Ovary (tissue), 7 donors: ENCODE measurements at regions not wholly inside any gene's neighbourhood (a gene's known extent, or its start where the extent isn't known, plus 50 kb on each side); places are given as distances from the start of the nearest gene placed in this dataset.

Experiments used
- DNase-seq, 5 donors: peaks; one replicate each; pipeline ENCODE4 v3.0.0-alpha.2; 2019 to 2020
- H3K27ac ChIP-seq, 2 donors: fragments of 200-600 bp; one replicate each; pipeline versions ENCODE4 v1.5.1 to v1.8.0; 2019 to 2022
- H3K27me3 ChIP-seq: fragments of 200-600 bp; one replicate; pipeline ENCODE4 v1.8.0; 2022
- H3K36me3 ChIP-seq: fragments of 200-600 bp; sonication (generic); one replicate; pipeline ENCODE4 v1.5.1; 2019
- H3K4me1 ChIP-seq: one replicate; pipeline ENCODE4 v1.8.1; 2013; ENCODE audit warnings: mild to moderate bottlenecking, moderate library complexity; ENCODE audit not compliant: insufficient read depth
- H3K4me3 ChIP-seq: fragments of 200-600 bp; sonication (generic); one replicate; pipeline ENCODE4 v1.5.1; 2017
- H3K9me3 ChIP-seq, 2 donors: fragments of 200-600 bp in 1 of 2; sonication (generic) in 1 of 2; one replicate each; pipeline versions ENCODE4 v1.5.1 to v1.8.1; 2013 to 2019; ENCODE audit warnings: mild to moderate bottlenecking in 1 of 2, moderate library complexity in 1 of 2
- CTCF ChIP-seq, 3 donors: fragments of 450-650 bp in 2 of 3; fragments of 200-600 bp in 1 of 3; IDR thresholded peaks; one replicate each; pipeline versions ENCODE4 v1.5.1 to v1.8.0; 2016 to 2022; ENCODE audit warnings: antibody characterized with exemption in 3 of 3, mild to moderate bottlenecking in 1 of 3
- EP300 ChIP-seq: sonication (generic); formaldehyde crosslinking; IDR thresholded peaks from one replicate; pipeline ENCODE4 v1.6.1; 2017; ENCODE audit warnings: antibody characterized with exemption
- POLR2A ChIP-seq: fragments of 450-650 bp; IDR thresholded peaks from one replicate; pipeline ENCODE4 v1.6.1; 2017; ENCODE audit warnings: antibody characterized with exemption, mild to moderate bottlenecking, moderate library complexity
- WGBS, 3 donors: extraction: QIAGEN DNeasy Blood & Tissue Kit in 1 of 3; methylation state at CpG; one replicate each; pipeline versions ENCODE4 v1.1.5 to v1.1.7; 2013 to 2017; 5-methylcytosine and 5-hydroxymethylcytosine counted together
- intact Hi-C, 4 donors: fragments of 100-400 bp; cut with DNase I; formaldehyde crosslinking; loops; one replicate each; pipeline versions ENCODE4 v1.11.0 to v1.15.1; 2022 to 2023
- donor health status: DM: no; HTN: no; CAD: no; lungs with moderate emphysema.
- donor health status: DM: no; HTN: no; CAD: no.
- donor health status: Bipolar disorder and iron deficiency.
- donor health status: DM: no; HTN: no; CAD: no.
- donor health status: DM: yes; HTN: yes; CAD: no.

- intact Hi-C loops: no loop called here
- no peaks in the 10 kb centered on the region for H3K9me3 ChIP-seq
- DNase-seq: no peak
Measured at GRCh38 chr1:195337646-195338045, 1270.6 kb downstream of the KCNT2 start.

GRCh38 chr1:195336812-195337211 is 1271.4 kb downstream of the KCNT2 start:
- 88 to 97% (median 95%) methylated on average over 1 of the region's 1 CpG for WGBS, 3 donors
- Histone ChIP-seq H3K4me1 (no peaks in the 10 kb centered on the region), H3K27ac (no peak overlapping the region), H3K4me3 (no peak overlapping the region), H3K9me3 (no peaks in the 10 kb centered on the region), H3K27me3 (no peaks in the 10 kb centered on the region), H3K36me3 (no peaks in the 10 kb centered on the region)
- intact Hi-C loops: no loop called here
- TF ChIP-seq EP300 (no peak), POLR2A (no peak), CTCF (IDR thresholded peaks at IDR 0.05) (no peak)
- no peak for DNase-seq

More at GRCh38 chr1:195337646-195338045, 1270.6 kb downstream of the KCNT2 start:
- Histone ChIP-seq H3K27ac (no peak overlapping the region), H3K27me3 (no peaks in the 10 kb centered on the region), H3K36me3 (no peaks in the 10 kb centered on the region), H3K4me3 (no peak overlapping the region), H3K4me1 (no peaks in the 10 kb centered on the region)
- TF ChIP-seq EP300: no peak
- TF ChIP-seq POLR2A: no peak
- no peak for TF ChIP-seq CTCF (IDR thresholded peaks at IDR 0.05)

DNA sequence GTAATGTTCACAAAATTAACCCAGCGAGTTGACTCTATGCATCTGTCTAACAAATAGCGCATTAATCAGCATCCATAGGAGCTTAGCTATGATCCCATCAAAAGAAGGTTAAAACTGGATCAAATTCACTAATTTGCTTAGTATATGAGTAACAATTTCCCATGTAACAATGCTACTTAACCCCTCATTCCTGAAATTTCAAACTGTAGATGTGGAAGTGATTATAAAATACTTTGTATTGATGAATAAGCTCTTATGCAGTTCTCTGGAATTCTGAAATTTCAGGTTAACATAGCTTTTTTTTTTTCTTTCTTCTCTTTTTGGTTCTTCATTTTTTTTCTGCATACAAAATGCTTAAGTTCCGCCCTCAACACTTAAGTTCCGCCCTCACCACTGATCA is 1272.7 kb downstream of the KCNT2 start:
- 93 to 96% (median 94%) methylated on average over 4 of the region's 4 CpGs for whole genome bisulfite sequencing, 3 donors
- no peak overlapping the region for H3K27ac ChIP-seq
- no peak for DNase-seq

GRCh38 chr1:195332102-195332501 is 1276.1 kb downstream of the KCNT2 start:
- H3K4me1 ChIP-seq: no peaks in the 10 kb centered on the region
- TF ChIP-seq CTCF (IDR thresholded peaks at IDR 0.05) (no peak), EP300 (no peak), POLR2A (no peak)
- 96 to 97% (median 96%) methylated on average over 1 of the region's 1 CpG for WGBS, 3 donors
- intact Hi-C loops: no loop called here
- H3K4me3 ChIP-seq: no peak overlapping the region
- no peak for DNase-seq
- no peak overlapping the region for H3K27ac ChIP-seq
- no peaks in the 10 kb centered on the region for H3K27me3 ChIP-seq
- H3K36me3 ChIP-seq: no peaks in the 10 kb centered on the region
- no peaks in the 10 kb centered on the region for H3K9me3 ChIP-seq

More for the DNA sequence above, 1272.7 kb downstream of the KCNT2 start:
- TF ChIP-seq CTCF (IDR thresholded peaks at IDR 0.05): no peak
- TF ChIP-seq EP300: no peak
- TF ChIP-seq POLR2A: no peak
- no peaks in the 10 kb centered on the region for H3K36me3 ChIP-seq
- no peaks in the 10 kb centered on the region for H3K27me3 ChIP-seq
- no peaks in the 10 kb centered on the region for H3K9me3 ChIP-seq
- H3K4me3 ChIP-seq: no peak overlapping the region
- intact Hi-C loops: no loop called here
- no peaks in the 10 kb centered on the region for H3K4me1 ChIP-seq

DNA sequence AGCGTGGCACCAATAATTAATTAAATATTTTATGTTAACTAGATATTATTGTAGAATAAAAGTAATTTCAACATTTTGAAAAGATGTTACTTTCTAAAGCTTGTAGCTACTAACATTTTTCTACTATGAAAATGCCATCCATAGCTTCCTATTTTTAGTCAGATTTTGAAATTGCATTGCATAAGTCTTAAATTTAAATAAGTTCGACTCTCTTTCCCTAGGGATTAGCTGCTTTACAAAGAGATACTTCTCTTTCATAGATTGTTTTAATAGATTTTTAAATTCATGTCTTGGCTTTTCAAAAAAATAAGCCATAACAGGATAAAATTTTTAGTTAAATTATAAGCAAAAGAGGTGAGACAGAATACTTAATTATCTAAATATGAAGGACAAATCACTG is 1279.6 kb downstream of the KCNT2 start:
- Histone ChIP-seq H3K4me1 (no peaks in the 10 kb centered on the region), H3K9me3 (no peaks in the 10 kb centered on the region), H3K36me3 (no peaks in the 10 kb centered on the region), H3K4me3 (no peak overlapping the region), H3K27ac (no peak overlapping the region), H3K27me3 (no peaks in the 10 kb centered on the region)
- intact Hi-C loops: no loop called here
- 58 to 70% (median 65%) methylated on average over 2 of the region's 2 CpGs for WGBS, 3 donors
- TF ChIP-seq POLR2A (no peak), EP300 (no peak), CTCF (IDR thresholded peaks at IDR 0.05) (no peak)
- no peak for DNase-seq
